NCI-H524 treated with DMSO at 0.1 percent for 48 hours (cell line): ENCODE measurements at regions not wholly inside any gene's neighbourhood (a gene's known extent, or its start where the extent isn't known, plus 50 kb on each side); places are given as distances from the start of the nearest gene placed in this dataset.
"Not testable (repeated sequence)": the region's sequence is repeated elsewhere in the genome, so short reads cannot be mapped to it uniquely, and the experiment has no call there.

Experiments
- DNase-seq: peaks from one replicate; lab custom pipeline; 2025; lab: John Stamatoyannopoulos, UW

DNA sequence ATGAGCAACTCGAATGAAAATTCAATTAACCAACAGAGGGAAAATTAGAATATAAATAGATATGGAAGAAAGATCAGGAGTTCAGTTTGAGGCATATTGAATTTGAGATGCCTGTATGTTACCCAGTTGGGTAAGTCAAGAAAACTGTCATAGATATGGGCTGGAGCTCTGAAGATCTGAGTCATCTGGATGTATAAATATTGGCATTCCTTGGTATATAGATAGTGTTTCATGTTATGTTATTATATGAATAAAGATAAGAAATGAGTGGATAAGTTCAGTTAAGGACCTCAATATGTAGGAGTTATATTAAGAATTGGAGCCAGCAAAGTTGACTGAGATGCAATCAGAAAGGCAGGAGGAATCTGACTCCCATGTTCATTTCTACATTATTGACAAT is 543.6 kb upstream of the SMIM31 start:
- DNase-seq: no peak

DNA sequence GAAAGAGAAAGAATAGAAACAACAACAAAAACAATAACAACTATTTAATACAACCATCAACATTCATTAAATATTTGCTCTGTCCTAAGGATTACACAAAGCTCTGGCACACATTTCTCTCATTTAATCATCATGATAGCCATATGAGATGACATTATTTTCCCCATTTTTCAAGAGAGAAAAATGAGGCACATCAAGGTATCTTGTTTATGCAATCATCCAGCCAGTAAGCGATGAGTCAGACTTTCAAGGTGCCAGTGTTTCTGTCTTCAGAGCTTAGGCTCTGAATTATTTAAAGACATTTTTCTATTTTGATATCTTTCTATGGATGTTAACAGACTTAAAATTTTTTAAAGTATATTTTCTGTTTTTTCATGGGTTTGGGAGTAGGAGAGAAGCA is 541.8 kb upstream of the SMIM31 start:
- DNase-seq: no peak

DNA sequence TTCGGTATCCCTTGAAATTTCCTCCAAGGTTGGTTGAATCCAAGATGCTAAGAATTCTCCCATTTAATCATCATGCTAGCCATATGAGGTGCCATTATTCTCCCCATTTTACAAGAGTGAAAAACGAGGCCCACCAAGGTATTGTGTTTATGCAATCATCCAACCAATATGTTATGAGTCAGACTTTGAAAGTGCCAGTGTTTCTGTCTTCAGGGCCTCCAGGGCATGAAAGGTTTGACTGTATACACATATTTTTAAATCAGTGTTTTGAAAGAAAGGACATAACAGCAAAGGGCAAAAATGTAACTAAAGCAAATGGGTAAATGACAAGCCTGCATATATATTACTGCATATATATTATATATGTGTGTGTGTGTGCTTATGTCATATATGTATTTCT is 541.2 kb upstream of the SMIM31 start:
- DNase-seq: no peak

GRCh38 chr4:164215113-164215741 is 538.7 kb upstream of the SMIM31 start:
- DNase-seq: no peak

GRCh38 chr4:164221631-164222030 is 532.3 kb upstream of the SMIM31 start:
- DNase-seq: no peak

DNA sequence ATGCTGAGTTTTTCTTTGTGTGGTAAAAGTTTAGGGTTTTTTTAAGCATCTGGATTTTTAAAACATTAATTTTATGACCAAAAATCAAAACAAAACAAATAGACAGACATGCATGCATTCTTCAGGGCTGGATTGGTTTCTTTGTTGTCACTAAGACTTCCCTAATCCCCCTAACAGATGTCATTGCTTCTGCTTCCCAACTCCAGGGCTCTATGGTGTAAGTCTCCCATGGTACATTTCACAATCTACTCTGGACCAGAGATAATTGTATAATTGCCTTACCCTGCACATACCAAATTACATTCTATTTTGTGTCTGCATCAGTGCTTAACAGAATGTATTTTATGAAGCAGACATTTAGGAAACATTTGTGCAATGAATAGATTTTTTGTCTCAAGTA is 529.1 kb upstream of the SMIM31 start:
- peak; percentile 45 for DNase-seq

- DNase-seq: no peak
Observed at GRCh38 chr4:164229255-164229654, 524.7 kb upstream of the SMIM31 start.

GRCh38 chr4:164239433-164239832 is 514.5 kb upstream of the SMIM31 start:
- DNase-seq: no peak

- no peak for DNase-seq
Observed at GRCh38 chr4:164239976-164240375, 514.0 kb upstream of the SMIM31 start.

DNA sequence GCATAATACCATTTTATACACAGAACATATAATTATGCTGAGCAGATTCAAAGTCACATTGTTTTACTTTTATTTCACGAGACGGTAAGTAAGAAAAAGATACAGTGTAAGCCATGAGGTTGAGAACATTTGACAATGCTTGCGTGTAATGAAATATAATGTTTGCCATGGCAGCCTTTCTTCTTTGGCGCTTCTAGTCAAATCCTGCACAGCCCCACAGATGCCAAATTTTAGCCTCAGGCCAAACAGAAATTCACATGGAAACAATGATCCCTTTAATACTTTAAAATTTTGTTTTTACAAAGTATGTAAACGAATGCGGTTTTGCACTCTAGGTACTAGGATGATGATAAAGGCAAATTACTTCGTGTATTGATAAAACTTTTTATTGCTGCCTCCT is 502.7 kb upstream of the SMIM31 start:
- no peak for DNase-seq

- no peak for DNase-seq
Observed at GRCh38 chr4:164252286-164252685, 501.6 kb upstream of the SMIM31 start.

DNA sequence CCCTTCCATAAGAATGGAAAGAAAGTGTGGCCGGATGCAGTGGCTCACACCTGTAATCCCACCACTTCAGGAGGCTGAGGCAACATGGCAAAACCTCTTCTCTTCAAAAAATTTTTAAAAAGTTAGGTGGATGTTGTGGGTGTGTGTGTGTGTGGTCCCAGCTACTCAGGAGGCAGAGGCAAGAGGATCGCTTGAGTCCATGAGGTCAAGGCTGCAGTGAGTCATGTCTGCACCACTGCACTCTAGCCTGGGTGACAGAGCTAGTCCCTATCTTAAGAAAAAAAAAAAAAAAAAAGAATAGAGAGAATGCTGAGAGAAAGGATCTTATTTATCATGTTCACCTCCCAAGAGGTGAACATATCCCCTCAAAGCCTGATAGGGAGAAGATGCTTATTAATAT is 492.1 kb upstream of the SMIM31 start:
- DNase-seq: no peak

DNA sequence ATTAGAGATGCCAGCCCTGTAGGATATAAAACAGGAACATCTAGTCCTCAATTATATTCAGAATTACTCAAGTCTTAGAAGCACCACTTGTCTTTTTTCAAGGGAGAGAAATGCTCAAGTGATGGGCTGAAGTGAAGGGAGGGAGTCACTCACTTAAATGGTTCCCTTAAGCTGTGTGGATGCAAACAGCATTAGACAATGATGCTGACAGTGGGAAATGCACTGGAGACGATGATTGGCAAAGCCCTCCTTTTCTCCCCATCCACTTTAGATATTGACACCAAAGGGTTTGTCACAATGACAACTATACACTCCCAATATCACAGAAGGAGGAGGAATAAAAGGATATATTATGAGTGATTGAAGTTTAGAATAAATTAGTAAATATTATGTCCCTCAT is 491.4 kb upstream of the SMIM31 start:
- not testable (repeated sequence) for DNase-seq

GRCh38 chr4:164277414-164277813 is 476.5 kb upstream of the SMIM31 start:
- DNase-seq: peak; percentile 2

- no peak for DNase-seq
Observed at GRCh38 chr4:164287173-164287572, 466.8 kb upstream of the SMIM31 start.

DNA sequence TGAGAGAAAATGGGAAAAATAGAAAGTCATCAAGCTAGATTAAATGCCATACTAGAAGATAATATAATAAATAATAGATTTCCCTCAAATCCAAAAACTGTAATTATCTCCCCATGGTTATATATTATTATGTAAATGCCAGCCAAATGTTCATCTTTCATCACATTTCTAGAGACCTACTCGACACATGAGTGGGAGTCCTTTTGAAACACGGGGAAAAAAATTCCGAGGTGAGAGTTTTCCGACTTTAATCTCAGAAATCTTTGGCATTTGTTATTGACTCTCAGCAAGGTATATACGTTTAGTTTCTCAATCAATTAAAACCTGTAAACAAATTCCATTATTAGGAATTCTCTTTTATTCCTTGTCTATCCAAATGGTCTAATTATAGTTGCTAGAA is 465.4 kb upstream of the SMIM31 start:
- no peak for DNase-seq

GRCh38 chr4:164293203-164293602 is 460.7 kb upstream of the SMIM31 start:
- no peak for DNase-seq

DNA sequence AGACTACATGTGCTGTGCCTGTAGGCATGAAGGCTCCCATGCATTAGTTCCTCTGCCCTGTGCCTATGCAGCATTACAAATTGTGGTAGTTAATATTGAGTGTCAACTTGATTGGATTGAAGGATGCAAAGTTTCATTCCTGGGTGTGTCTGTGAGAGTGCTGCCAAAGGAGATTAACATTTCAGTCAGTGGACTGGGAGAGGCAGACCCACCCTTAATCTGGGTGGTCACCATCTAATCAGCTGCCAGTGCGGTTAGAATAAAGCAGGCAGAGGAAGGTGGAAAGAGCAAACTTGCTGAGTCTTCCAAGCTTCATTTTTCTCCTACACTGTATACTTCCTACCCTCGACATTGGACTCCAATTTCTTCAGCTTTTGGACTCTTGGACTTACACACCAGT is 460.2 kb upstream of the SMIM31 start:
- no peak for DNase-seq

DNA sequence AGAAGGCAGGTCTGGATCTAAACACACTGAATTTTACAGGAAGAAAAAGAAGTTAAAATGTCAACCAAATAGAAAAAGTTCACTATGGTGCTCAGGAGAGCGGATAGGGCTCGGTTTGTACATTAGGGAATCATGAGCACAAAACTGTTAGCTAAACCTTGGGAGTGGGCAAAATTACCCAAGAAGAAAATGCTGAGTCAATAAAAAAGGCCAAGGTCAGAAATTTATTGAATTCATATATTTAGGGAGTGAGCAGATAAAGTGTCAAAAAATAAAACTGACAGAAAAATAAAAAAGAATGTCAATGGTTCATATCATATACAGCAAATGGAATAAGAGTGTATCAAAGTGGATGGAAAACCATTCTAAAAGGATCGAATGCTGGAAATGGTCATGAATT is 452.5 kb upstream of the SMIM31 start:
- DNase-seq: no peak

DNA sequence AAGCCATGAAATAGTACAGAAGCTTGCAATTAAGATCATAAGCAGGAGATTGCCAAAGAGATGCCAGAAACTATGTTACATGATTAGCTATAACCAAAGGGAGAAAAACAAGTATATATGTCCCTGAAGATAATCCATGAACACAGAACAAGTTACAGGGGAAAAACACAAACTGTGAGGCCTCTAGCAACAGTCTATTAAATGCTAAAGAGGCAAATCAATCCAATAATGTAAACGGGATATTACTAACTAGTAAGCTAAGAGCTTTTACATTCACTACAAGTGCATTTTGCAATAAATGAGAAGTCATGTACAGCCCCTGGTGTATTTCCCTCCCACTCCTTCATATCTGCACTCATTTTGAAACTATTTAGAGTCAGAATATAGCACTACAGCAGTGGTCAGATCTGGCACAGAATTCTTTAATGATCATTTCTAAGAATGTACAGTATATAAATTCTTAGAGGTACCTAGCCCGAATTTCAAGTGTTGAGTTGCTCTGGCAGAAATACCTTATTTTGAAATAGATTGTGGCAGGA is 449.8 kb upstream of the SMIM31 start:
- no peak for DNase-seq

GRCh38 chr4:164304861-164305260 is 449.1 kb upstream of the SMIM31 start:
- DNase-seq: no peak

DNA sequence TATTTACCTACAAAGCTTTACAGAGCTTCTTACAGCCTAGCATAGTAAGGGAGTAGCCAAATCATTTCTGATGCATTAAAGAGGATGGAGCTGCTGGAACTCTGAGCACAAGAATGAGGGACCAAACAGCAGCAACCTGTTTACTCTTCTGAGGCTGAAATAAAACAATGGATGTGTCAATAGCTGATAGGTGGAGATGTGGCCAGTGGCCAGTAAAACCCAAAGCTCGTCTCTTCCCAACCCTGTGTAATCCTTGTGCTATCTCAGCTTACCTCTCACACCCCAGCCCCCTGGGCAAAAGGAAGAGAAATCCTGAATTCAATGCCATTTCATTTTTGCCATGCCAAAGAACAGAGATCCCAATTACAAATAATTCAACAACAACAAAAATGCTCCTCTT is 446.7 kb upstream of the SMIM31 start:
- no peak for DNase-seq

DNA sequence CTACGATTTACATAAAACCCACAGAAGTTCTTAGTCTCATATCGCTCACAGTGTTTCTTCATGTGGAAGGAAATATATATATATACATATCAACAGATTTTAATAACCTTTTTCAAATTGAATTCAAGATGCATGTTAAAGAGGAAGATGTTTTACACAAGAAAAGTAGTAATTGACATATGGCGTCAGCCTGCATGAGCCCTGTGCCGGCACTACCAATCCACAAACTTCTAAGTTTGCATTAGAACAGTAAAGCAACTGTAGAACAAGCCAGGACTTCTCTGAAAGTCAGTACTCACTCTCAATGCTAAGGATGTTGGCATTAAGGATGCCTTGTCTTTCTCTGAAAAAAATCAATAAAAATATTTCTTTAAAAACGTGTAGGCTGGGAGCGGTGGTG is 441.3 kb upstream of the SMIM31 start:
- DNase-seq: no peak

GRCh38 chr4:164313853-164314252 is 440.1 kb upstream of the SMIM31 start:
- DNase-seq: no peak
